GM12878 (cell line): ENCODE measurements at regions not wholly inside any gene's neighbourhood (a gene's known extent, or its start where the extent isn't known, plus 50 kb on each side); places are given as distances from the start of the nearest gene placed in this dataset.

ENCODE experiments used
- ATAC-seq: fragments of 200-7000 bp; cut with Tn5 transposase; 3 replicates; pipeline ENCODE4 v1.9.1; 2020; ENCODE audit warnings: mild to moderate bottlenecking, moderate library complexity
- BruUV-seq: library from RNA; stranded (reverse); fragments of 400-500 nt; replicated peaks from 2 replicates; lab custom pipeline; 2021; lab: Mats Ljungman, UMichigan
- CTCF ChIA-PET: fragments of 300-600 bp; sonication (Branson Sonifier 250); formaldehyde crosslinking; extraction: SDS; loops from one replicate; lab custom pipeline; 2021; ENCODE audit warnings: inconsistent platforms; lab: Yijun Ruan, JAX
- POLR2A ChIA-PET: fragments of 350-600 bp; formaldehyde crosslinking; extraction: SDS; loops from one replicate; lab custom pipeline; 2021; ENCODE audit warnings: inconsistent platforms; lab: Charles Lee
- RAD21 ChIA-PET: fragments of 300-600 bp; sonication (Branson Sonifier 250); formaldehyde crosslinking; loops from one replicate; lab custom pipeline; 2023; ENCODE audit warnings: antibody characterized with exemption; ENCODE audit not compliant: unreplicated experiment; lab: Charles Lee
- SMC1A ChIA-PET: fragments of 300-600 bp; sonication (Branson Sonifier 250); formaldehyde crosslinking; loops from one replicate; lab custom pipeline; 2023; ENCODE audit not compliant: unreplicated experiment, uncharacterized antibody; lab: Charles Lee
- DNase-seq: peaks from one replicate; pipeline ENCODE4 v3.0.0-alpha.2; 2011; ENCODE audit warnings: low read depth, low spot score
- FAIRE-seq: peaks from 3 replicates; lab custom pipeline; 2011; peaks lifted over from hg19 to GRCh38; lab: Jason Lieb, UNC
- H2AFZ ChIP-seq: 2 replicates; pipeline ENCODE4 v1.6.0; 2011; ENCODE audit warnings: low read depth, low read length, control low read depth; ENCODE audit not compliant: control insufficient read depth
- H3K27ac ChIP-seq: 2 replicates; pipeline ENCODE4 v1.5.1; 2011; ENCODE audit warnings: control low read depth; ENCODE audit not compliant: control insufficient read depth, insufficient read depth
- H3K27me3 ChIP-seq, 2 experiments: replicated peaks in 1 of 2; 2 replicates each; pipeline versions ENCODE4 v1.6.0 to v1.6.1; 2011; ENCODE audit warnings: low read length in 1 of 2; ENCODE audit not compliant: control insufficient read depth in 2 of 2, insufficient read depth in 2 of 2
- H3K36me3 ChIP-seq, 2 experiments: 2 replicates each; pipeline ENCODE4 v1.5.1; 2011; ENCODE audit warnings: low read length in 1 of 2; ENCODE audit not compliant: control insufficient read depth in 2 of 2, insufficient read depth in 2 of 2
- H3K4me1 ChIP-seq: 2 replicates; pipeline ENCODE4 v1.6.1; 2011; ENCODE audit warnings: mild to moderate bottlenecking, low read length, moderate library complexity, mixed read lengths; ENCODE audit not compliant: control insufficient read depth, insufficient read depth
- H3K4me2 ChIP-seq: 2 replicates; pipeline ENCODE4 v1.6.0; 2011; ENCODE audit warnings: control low read depth; ENCODE audit not compliant: control insufficient read depth, insufficient read depth
- H3K4me3 ChIP-seq: fragments of 200-600 bp; sonication (generic); 2 replicates; pipeline ENCODE4 v1.5.1; 2016
- H3K79me2 ChIP-seq: 2 replicates; pipeline ENCODE4 v1.6.0; 2011; ENCODE audit warnings: low read length; ENCODE audit not compliant: control insufficient read depth, insufficient read depth
- H3K9ac ChIP-seq: 2 replicates; pipeline ENCODE4 v1.8.0; 2011; ENCODE audit warnings: low read length, control low read depth, mixed read lengths; ENCODE audit not compliant: control insufficient read depth, insufficient read depth
- H3K9me3 ChIP-seq: replicated peaks from 3 replicates; pipeline ENCODE4 v1.5.1; 2011; ENCODE audit warnings: mild to moderate bottlenecking, low read length; ENCODE audit not compliant: control insufficient read depth, insufficient read depth
- H4K20me1 ChIP-seq: 2 replicates; pipeline ENCODE4 v1.6.0; 2011; ENCODE audit not compliant: control insufficient read depth, insufficient read depth
- BRCA1 ChIP-seq: IDR thresholded peaks from 2 replicates; pipeline ENCODE4 v1.6.1; 2011; ENCODE audit warnings: low read depth, low read length, improper control_type of control experiment
- CREB1 ChIP-seq: IDR thresholded peaks from 2 replicates; pipeline ENCODE4 v1.6.1; 2012; ENCODE audit warnings: low read depth, mild to moderate bottlenecking, inconsistent platforms
- CTCF ChIP-seq, 3 experiments: IDR thresholded peaks in 2 of 3; conservative IDR thresholded peaks in 1 of 3; 2 replicates each; pipeline ENCODE4 v1.5.1; 2011; ENCODE audit warnings: low read depth in 3 of 3, low read length in 3 of 3, mild to moderate bottlenecking in 3 of 3, control low read depth in 2 of 3, moderate library complexity in 2 of 3, inconsistent platforms in 1 of 3, mixed read lengths in 1 of 3; ENCODE audit not compliant: control insufficient read depth in 2 of 3, insufficient read depth in 1 of 3; ENCODE audit errors: extremely low read depth in 1 of 3
- MEF2A ChIP-seq: IDR thresholded peaks from 2 replicates; pipeline ENCODE4 v1.6.1; 2011; ENCODE audit warnings: low read depth, mild to moderate bottlenecking, low read length, moderate library complexity; ENCODE audit not compliant: insufficient read depth
- MLLT1 ChIP-seq: fragments of 450-650 bp; IDR thresholded peaks from 2 replicates; pipeline ENCODE4 v1.6.1; 2016; ENCODE audit warnings: mild to moderate bottlenecking
- NBN ChIP-seq: fragments of 450-650 bp; IDR thresholded peaks from 2 replicates; pipeline ENCODE4 v1.6.1; 2016
- NKRF ChIP-seq: fragments of 450-650 bp; conservative IDR thresholded peaks from 2 replicates; pipeline ENCODE4 v1.6.1; 2017; ENCODE audit warnings: mild to moderate bottlenecking, moderate library complexity
- POLR2AphosphoS2 ChIP-seq: IDR thresholded peaks from 2 replicates; pipeline ENCODE4 v1.6.1; 2011; ENCODE audit warnings: low read depth, mild to moderate bottlenecking, low read length, improper control_type of control experiment, moderate library complexity
- TAF1 ChIP-seq: IDR thresholded peaks from 2 replicates; pipeline ENCODE4 v1.6.1; 2011; ENCODE audit warnings: mild to moderate bottlenecking, low read depth, low read length, borderline replicate concordance
- ZBED1 ChIP-seq: IDR thresholded peaks from 2 replicates; pipeline ENCODE4 v1.6.1; 2016; ENCODE audit warnings: borderline replicate concordance
- ZNF217 ChIP-seq: fragments of 450-650 bp; IDR thresholded peaks from 2 replicates; pipeline ENCODE4 v1.6.1; 2017; ENCODE audit warnings: antibody characterized with exemption, mild to moderate bottlenecking
- WGBS: methylation state at CpG from one replicate; pipeline ENCODE4 v1.1.6; 2016; ENCODE audit warnings: low lambda C conversion rate; ENCODE audit not compliant: insufficient replicate concordance, insufficient coverage; ENCODE audit errors: missing lambda C conversion rate; 5-methylcytosine and 5-hydroxymethylcytosine counted together
- in situ Hi-C: fragments of 300-500 bp; cut with MboI; formaldehyde crosslinking; loops from 9 replicates; pipeline ENCODE4 v1.14.3; 2018; ENCODE audit warnings: mixed read lengths
- intact Hi-C: fragments of 100-400 bp; cut with micrococcal nuclease; formaldehyde crosslinking; loops from one replicate; pipeline ENCODE4 v1.14.2; 2022; ENCODE audit not compliant: unreplicated experiment
- TF ChIP-seq, protein P1 (sequence below): IDR thresholded peaks from 2 replicates; pipeline ENCODE4 v1.6.1; 2011; ENCODE audit warnings: low read depth, low read length, improper control_type of control experiment, borderline replicate concordance
- TF ChIP-seq, protein P2 (sequence below): IDR thresholded peaks from 2 replicates; pipeline ENCODE4 v1.6.1; 2012; ENCODE audit warnings: improper control_type of control experiment, low read depth, low read length; ENCODE audit not compliant: insufficient replicate concordance

DNA sequence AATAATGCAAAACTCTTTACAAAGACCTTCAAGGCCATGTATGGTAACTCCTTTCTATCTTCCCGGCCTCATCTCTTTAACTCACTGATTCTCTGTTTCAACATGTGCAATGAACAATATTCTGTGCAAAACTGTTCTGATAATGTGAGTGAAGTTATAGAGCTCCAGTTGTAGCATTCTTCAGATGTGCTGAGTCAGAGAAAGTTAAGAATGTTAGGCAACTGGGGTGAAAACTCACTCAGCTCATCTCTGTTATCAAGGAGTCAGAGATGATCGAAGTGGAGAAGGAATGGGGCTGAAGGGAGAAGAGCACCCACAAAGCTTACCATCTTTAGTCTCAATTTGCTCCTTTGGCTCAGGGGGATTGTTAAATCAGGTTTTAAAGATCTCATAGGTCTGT lies 344.7 kb upstream of the NPSR1 start:
- H3K27me3 ChIP-seq = no peaks in the 10 kb centered on the region
- ChIA-PET RAD21 (no interaction called here), POLR2A (no interaction called here), CTCF (no interaction called here), SMC1A (no interaction called here)
- in situ Hi-C loops = no loop called here
- H3K27ac ChIP-seq = no peak overlapping the region
- H3K9me3 ChIP-seq = no peaks in the 10 kb centered on the region
- intact Hi-C loops = no loop called here
- no peak for DNase-seq
- no peaks in the 10 kb centered on the region for H3K4me1 ChIP-seq
- no peak overlapping the region for H3K4me2 ChIP-seq
- H3K36me3 ChIP-seq = no peaks in the 10 kb centered on the region
- no peaks in the 10 kb centered on the region for H3K79me2 ChIP-seq
- 24% methylated on average over 2 of the region's 2 CpGs for WGBS
- no peak overlapping the region for H3K9ac ChIP-seq
- no peak for FAIRE-seq
- BruUV-seq = no TSS peak
- no peak overlapping the region for H2AFZ ChIP-seq
- H4K20me1 ChIP-seq = no peaks in the 10 kb centered on the region
- ATAC-seq = no peak
- no peak overlapping the region for H3K4me3 ChIP-seq
- TF ChIP-seq ZNF217 (no peak), MLLT1 (no peak), CREB1 (no peak), CTCF (IDR thresholded peaks at IDR 0.05 in 2 of 3, conservative IDR thresholded peaks at IDR 0.05 in 1 of 3; ENCODE audit: control insufficient read depth in 2 of 3, extremely low read depth in 1 of 3, insufficient read depth in 1 of 3, low read depth in 3 of 3, low read length in 3 of 3) (no peak), NKRF (no peak), BRCA1 (no peak), TAF1 (no peak), POLR2AphosphoS2 (no peak), MEF2A (no peak), ZBED1 (no peak), NBN (no peak)
- TF ChIP-seq, protein P1, sequence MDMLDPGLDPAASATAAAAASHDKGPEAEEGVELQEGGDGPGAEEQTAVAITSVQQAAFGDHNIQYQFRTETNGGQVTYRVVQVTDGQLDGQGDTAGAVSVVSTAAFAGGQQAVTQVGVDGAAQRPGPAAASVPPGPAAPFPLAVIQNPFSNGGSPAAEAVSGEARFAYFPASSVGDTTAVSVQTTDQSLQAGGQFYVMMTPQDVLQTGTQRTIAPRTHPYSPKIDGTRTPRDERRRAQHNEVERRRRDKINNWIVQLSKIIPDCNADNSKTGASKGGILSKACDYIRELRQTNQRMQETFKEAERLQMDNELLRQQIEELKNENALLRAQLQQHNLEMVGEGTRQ = no peak
- TF ChIP-seq, protein P2, sequence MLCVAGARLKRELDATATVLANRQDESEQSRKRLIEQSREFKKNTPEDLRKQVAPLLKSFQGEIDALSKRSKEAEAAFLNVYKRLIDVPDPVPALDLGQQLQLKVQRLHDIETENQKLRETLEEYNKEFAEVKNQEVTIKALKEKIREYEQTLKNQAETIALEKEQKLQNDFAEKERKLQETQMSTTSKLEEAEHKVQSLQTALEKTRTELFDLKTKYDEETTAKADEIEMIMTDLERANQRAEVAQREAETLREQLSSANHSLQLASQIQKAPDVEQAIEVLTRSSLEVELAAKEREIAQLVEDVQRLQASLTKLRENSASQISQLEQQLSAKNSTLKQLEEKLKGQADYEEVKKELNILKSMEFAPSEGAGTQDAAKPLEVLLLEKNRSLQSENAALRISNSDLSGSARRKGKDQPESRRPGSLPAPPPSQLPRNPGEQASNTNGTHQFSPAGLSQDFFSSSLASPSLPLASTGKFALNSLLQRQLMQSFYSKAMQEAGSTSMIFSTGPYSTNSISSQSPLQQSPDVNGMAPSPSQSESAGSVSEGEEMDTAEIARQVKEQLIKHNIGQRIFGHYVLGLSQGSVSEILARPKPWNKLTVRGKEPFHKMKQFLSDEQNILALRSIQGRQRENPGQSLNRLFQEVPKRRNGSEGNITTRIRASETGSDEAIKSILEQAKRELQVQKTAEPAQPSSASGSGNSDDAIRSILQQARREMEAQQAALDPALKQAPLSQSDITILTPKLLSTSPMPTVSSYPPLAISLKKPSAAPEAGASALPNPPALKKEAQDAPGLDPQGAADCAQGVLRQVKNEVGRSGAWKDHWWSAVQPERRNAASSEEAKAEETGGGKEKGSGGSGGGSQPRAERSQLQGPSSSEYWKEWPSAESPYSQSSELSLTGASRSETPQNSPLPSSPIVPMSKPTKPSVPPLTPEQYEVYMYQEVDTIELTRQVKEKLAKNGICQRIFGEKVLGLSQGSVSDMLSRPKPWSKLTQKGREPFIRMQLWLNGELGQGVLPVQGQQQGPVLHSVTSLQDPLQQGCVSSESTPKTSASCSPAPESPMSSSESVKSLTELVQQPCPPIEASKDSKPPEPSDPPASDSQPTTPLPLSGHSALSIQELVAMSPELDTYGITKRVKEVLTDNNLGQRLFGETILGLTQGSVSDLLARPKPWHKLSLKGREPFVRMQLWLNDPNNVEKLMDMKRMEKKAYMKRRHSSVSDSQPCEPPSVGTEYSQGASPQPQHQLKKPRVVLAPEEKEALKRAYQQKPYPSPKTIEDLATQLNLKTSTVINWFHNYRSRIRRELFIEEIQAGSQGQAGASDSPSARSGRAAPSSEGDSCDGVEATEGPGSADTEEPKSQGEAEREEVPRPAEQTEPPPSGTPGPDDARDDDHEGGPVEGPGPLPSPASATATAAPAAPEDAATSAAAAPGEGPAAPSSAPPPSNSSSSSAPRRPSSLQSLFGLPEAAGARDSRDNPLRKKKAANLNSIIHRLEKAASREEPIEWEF = no peak
